GM12892 (cell line): ENCODE measurements at regions not wholly inside any gene's neighbourhood (a gene's known extent, or its start where the extent isn't known, plus 50 kb on each side); places are given as distances from the start of the nearest gene placed in this dataset.

ENCODE experiments used
- DNase-seq: peaks from one replicate; pipeline ENCODE4 v3.0.0; 2011; ENCODE audit not compliant: insufficient read length
- FAIRE-seq: peaks from 2 replicates; lab custom pipeline; 2011; peaks lifted over from hg19 to GRCh38; lab: Jason Lieb, UNC
- POLR2A ChIP-seq: IDR thresholded peaks from 2 replicates; pipeline ENCODE4 v1.6.1; 2011; ENCODE audit warnings: low read depth, low read length, control low read depth
- POLR2AphosphoS5 ChIP-seq: IDR thresholded peaks from 2 replicates; pipeline ENCODE4 v1.6.1; 2011; ENCODE audit warnings: low read depth, low read length, control low read depth
- TAF1 ChIP-seq: IDR thresholded peaks from 2 replicates; pipeline ENCODE4 v1.6.1; 2011; ENCODE audit warnings: low read depth, mild to moderate bottlenecking, control low read depth, low read length, borderline replicate concordance

DNA sequence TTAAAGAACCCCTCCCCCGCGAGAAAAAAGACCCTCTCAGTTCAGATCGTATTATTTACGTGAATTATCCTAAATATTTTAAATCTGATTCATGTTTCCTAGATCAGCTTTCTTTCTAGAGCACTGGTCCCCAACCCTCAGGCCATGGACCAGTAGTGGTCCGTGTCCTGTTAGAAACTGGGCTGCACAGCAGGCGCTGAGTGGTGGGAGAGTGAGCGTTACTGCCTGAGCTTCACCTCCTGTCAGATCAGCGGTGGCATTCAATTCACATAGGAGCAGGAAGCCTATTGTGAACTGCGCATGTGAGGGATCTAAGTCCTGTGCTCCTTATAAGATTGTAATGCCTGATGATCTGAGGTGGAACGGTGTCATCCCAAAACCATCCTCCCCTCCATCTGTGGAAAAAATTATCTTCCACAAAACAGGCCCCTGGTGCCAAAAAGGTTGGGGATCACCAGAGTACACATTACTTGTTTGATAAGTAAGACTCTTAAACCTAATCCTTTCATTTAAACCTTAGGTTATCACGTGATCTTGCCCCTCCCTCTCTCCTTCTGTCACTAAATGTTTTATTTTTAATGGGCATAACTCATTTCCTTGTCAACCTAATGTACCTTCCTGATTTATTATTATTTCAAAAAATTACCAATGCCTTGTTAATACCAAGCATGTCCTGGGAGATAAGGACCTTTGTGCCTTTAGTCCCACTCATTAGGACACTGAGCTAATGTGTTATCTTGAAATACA lies 442.9 kb downstream of the TLL1 start:
- TF ChIP-seq POLR2AphosphoS5 (no peak), TAF1 (no peak), POLR2A (no peak)
- no peak for FAIRE-seq
- no peak for DNase-seq

DNA sequence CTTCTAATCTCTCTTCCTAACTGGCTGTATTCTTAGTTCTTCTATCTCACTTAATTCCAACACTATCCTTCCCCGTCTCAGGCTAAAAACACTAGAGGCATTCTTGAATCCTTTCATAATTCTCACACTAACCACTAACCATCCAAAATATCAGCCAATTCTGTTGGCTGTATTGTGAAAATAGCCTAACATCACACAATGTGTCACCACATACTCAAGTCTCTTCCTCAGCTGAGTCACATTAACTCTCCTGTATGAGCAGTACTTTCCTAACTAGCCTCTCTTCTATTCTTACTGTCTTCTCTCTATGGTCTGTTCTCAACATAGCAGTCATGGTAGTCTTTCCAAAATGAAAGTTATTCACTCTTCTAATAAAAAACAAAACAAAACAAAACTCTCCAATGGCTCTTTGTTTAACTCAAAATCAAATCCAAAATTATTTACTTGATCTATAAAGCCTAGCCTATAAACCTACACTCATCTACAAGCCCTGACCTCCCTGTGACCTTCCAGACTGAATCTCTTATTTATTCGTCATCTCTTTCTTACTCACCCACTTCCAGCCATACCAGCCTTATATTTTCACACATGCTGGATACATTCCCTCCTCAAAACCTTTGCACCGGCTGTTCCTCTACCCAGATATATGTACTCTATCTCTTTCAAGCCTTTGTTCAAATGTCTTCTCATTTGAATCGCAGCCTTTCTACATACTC lies 445.9 kb downstream of the TLL1 start:
- TF ChIP-seq POLR2A (no peak), TAF1 (no peak), POLR2AphosphoS5 (no peak)
- no peak for FAIRE-seq
- DNase-seq: no peak

DNA sequence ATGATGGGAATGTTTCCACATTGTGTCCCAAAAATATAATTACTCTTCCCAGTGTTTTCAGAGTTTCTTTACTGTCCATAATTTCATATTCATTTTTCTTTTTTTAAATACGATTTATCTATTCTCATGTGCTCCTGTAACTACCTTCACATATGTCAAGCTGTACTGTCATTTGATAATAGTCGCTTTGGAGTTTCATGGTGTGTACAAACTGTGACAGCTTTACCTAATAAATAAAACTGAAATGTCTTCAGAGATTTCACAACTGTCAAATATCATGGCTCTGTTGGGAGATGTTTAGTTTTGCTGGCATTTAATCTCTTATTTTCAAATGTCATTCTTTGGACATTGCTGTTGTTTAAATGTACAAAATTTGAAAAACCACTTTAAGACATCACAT lies 450.2 kb downstream of the TLL1 start:
- FAIRE-seq (no peak), DNase-seq (no peak)
- no peak for TF ChIP-seq TAF1
- TF ChIP-seq POLR2AphosphoS5: no peak
- no peak for TF ChIP-seq POLR2A

GRCh38 chr4:166324321-166324720 lies 451.3 kb downstream of the TLL1 start:
- TF ChIP-seq POLR2AphosphoS5: no peak
- no peak for TF ChIP-seq TAF1
- DNase-seq (no peak), FAIRE-seq (peak; percentile 17)

DNA sequence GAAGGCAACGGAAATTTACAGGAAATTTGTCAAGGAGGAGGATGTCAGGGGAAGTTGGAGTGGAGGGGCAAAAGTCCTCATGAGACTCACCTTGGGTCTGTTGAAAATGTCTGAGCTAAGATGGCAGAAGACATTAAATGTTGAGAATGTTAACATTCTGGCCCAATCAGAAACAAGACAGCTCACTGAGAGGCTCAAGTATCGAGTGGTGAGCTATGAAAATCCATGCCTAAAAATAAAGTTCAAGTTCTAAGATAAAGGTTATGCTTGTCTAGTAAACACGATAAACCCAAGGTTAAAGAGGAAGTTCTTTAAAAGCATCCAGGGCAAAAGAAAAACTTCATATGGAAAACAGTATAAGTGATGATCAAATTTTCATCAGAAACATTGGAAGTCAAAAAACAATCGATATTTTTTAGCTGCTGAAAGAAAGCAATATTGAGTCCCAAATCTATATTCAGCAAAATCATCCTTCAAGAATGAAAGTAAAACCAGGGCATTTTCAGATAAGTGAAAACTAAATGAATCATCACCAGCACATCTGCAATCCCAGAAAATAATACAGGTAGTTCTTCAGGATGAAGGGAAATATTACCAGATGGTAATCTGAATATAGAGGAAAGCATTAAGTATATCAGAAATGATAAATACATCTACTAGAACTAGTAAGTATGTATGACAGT lies 462.4 kb downstream of the TLL1 start:
- DNase-seq (no peak), FAIRE-seq (no peak)
- no peak for TF ChIP-seq TAF1
- no peak for TF ChIP-seq POLR2A

- FAIRE-seq: no peak
- DNase-seq: no peak
- no peak for TF ChIP-seq POLR2A
These were observed 469.0 kb downstream of the TLL1 start for GRCh38 chr4:166341992-166342391.

DNA sequence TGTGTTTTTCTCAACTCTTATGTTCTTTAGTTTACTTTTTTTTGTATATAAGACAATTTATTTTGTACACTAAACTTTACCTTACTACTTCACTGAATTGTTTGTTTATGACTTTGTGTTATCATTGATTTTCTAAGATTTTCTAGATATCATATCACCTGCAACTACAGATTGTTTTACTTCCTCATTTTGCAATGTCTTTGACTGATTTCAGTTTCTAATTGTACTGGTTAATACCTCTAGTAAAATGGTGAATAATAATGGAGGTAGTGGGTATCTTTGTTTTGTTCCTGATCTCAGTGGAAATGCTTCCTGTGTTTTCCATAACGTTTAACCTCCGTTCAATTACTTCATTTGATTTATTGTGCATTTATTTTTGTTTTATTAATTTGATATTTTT lies 490.2 kb downstream of the TLL1 start:
- DNase-seq (no peak), FAIRE-seq (no peak)
- TF ChIP-seq TAF1 (no peak), POLR2AphosphoS5 (no peak), POLR2A (no peak)

GRCh38 chr4:166366012-166366411 lies 493.0 kb downstream of the TLL1 start:
- no peak for FAIRE-seq
- TF ChIP-seq POLR2AphosphoS5 (no peak), POLR2A (no peak), TAF1 (no peak)
- no peak for DNase-seq

GRCh38 chr4:166377578-166377977 lies 504.5 kb downstream of the TLL1 start:
- FAIRE-seq: no peak
- no peak for DNase-seq
- TF ChIP-seq TAF1: no peak
- no peak for TF ChIP-seq POLR2AphosphoS5
- no peak for TF ChIP-seq POLR2A

GRCh38 chr4:166386491-166387360 lies 513.7 kb downstream of the TLL1 start:
- TF ChIP-seq POLR2A (no peak), POLR2AphosphoS5 (no peak), TAF1 (no peak)
- FAIRE-seq: no peak
- no peak for DNase-seq

DNA sequence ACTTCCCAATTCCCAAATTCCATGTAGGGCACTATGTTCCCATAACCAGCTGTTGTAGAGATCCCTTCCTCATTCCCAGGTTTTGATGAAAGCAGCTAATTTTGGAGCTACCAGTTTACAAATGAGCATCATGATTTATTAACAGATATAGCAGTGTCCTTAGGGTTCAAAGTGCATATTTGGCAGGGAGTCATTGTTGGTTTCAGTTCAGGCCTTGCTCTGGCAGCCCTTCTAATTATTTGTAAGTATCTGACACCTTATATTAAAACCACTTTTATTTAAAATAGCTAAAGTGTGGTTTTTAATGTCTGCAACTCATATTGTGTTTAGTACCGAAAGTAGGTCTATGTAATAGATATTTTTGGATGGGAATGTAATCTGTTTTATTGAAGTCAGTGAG lies 518.5 kb downstream of the TLL1 start:
- no peak for FAIRE-seq
- no peak for TF ChIP-seq TAF1
- TF ChIP-seq POLR2AphosphoS5: no peak
- no peak for TF ChIP-seq POLR2A
- no peak for DNase-seq

DNA sequence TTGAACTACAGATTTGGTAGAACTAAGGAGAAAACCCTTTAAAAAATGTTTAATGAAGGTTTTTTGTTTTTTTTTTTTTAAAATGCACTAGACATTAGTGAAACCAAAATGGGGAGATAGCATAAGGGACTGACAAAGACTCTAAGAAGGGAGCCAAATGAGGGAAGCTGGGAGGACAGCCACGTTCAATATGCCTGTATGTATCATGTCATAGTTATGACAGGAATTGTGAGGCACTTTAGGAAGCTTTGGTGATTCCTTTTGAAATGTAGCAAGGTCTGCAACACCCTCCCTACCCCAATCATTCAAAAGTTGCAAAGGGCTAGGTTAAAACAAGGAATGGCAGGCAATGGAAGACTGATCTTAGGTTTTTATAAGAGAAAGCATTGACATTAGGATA lies 526.0 kb downstream of the TLL1 start:
- DNase-seq (no peak), FAIRE-seq (no peak)
- no peak for TF ChIP-seq POLR2A
- TF ChIP-seq TAF1: no peak
- TF ChIP-seq POLR2AphosphoS5: no peak
